ENCODE measurements at regions not wholly inside any gene's neighbourhood (a gene's known extent, or its start where the extent isn't known, plus 50 kb on each side); places are given as distances from the start of the nearest gene placed in this dataset.

DNA sequence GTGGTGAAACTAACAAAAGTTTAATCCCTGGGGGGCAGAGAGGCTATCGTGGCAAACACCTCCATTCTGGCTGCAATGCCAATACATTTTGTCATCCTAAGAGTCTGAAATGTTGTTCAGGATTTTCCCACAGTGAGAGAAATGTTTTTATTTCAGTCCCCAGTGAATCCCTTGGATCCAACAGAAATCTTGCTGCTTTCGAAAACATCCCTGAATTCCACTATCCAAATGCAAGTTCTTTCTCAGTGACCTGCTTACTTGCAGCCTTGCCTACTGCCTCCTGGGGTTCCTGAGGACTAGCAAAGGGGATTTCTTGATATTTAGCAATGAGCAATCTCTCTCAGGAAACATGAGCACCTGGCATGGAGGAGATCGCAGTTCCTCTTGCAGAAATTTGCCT lies 202.1 kb upstream of the IRX3 start:
- no peak overlapping the region for H3K4me3 ChIP-seq (ENCODE audit: low read length)
- H3K9me3 ChIP-seq (ENCODE audit: control insufficient read depth, low read depth, low read length), result no peaks in the 10 kb centered on the region
- H3K4me1 ChIP-seq (ENCODE audit: control insufficient read depth, low read depth, low read length), result peaks cover 7% of the 10 kb centered on the region
- no peak overlapping the region for H3K9ac ChIP-seq (ENCODE audit: low read length)
- no peaks in the 10 kb centered on the region for H3K27me3 ChIP-seq (ENCODE audit: control insufficient read depth, insufficient read depth, low read length)
- H3K36me3 ChIP-seq (ENCODE audit: control insufficient read depth, low read depth, low read length), result no peaks in the 10 kb centered on the region
- H3K27ac ChIP-seq (ENCODE audit: low read length), result no peak overlapping the region

DNA sequence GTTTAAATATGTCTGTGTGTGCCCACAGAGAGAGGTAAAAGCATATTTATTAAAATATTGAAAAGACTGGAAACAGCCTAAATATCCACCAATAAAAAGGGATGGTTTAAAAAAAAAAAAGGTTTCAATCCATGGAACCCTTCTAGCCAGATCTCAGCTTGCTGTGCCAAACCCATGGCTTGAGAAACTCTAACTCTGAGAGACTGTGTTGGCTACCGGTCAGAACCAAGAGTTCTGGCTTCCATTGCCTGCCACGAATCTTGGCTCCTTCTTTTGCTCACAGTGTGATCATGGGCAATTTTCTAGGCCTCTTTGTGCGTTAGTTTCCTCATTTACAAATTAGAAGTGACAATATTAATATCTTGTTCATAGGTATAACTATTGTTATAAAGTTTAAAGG lies 201.3 kb upstream of the IRX3 start:
- Histone ChIP-seq H3K9ac (ENCODE audit: low read length) (no peak overlapping the region), H3K27ac (ENCODE audit: low read length) (no peak overlapping the region), H3K9me3 (ENCODE audit: control insufficient read depth, low read depth, low read length) (no peaks in the 10 kb centered on the region), H3K36me3 (ENCODE audit: control insufficient read depth, low read depth, low read length) (no peaks in the 10 kb centered on the region), H3K4me3 (ENCODE audit: low read length) (no peak overlapping the region), H3K27me3 (ENCODE audit: control insufficient read depth, insufficient read depth, low read length) (no peaks in the 10 kb centered on the region), H3K4me1 (ENCODE audit: control insufficient read depth, low read depth, low read length) (peaks cover 7% of the 10 kb centered on the region)

DNA sequence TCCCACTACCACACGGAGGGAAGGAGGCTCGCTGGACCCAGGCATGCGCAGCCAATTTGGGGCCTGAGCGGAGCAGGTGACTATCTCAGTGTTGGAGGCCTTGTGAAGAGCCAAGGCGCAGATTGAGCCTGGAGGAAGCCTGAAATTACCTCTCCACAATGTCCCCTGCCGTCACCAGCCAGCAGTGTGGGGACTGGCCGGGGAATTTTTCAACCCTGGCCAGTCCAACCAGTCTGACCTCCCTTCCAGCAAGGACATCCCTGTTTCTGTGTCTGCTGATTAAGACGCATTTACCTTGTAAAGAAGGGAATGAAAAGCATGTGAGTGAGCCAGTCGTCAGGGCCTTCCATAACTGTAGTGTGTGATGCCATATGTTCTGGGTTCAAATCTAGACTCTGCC lies 198.1 kb upstream of the IRX3 start:
- Histone ChIP-seq H3K27ac (ENCODE audit: low read length) (no peak overlapping the region), H3K36me3 (ENCODE audit: control insufficient read depth, low read depth, low read length) (no peaks in the 10 kb centered on the region), H3K4me3 (ENCODE audit: low read length) (no peak overlapping the region), H3K4me1 (ENCODE audit: control insufficient read depth, low read depth, low read length) (peaks cover 7% of the 10 kb centered on the region), H3K27me3 (ENCODE audit: control insufficient read depth, insufficient read depth, low read length) (no peaks in the 10 kb centered on the region), H3K9me3 (ENCODE audit: control insufficient read depth, low read depth, low read length) (no peaks in the 10 kb centered on the region), H3K9ac (ENCODE audit: low read length) (no peak overlapping the region)

DNA sequence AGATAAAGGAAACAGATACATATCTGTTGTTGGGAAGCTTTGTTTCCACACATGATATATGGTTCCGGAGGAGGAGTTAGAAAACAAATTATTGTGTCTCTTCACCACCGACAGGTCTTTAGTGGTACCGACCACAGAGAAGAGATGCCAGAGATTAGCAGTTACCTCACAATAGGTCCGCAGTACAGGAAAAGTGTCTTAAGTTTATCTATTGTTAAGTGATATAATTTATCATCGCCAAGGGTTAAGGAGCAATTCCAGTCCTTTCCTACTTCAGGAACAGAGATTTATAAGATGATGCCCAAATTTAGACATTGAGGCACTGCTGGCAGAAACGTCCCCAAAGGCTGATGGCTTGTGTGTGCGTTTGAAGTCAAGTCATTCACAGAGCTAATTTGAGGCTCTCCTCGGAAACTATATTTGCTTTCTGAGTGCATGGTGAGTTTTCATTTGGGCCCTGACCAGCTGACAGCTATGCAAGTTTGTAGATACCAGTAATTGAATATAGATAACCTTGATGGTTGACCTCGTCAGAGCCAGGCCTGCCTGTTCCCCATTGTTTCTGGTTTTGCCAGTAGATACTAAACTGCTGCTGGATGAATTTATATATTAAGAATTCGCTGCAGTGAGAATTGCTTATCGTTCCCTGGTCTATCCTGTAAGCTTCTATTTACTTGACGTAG lies 196.4 kb upstream of the IRX3 start:
- no peak overlapping the region for H3K4me3 ChIP-seq (ENCODE audit: low read length)
- no peaks in the 10 kb centered on the region for H3K27me3 ChIP-seq (ENCODE audit: control insufficient read depth, insufficient read depth, low read length)
- H3K36me3 ChIP-seq (ENCODE audit: control insufficient read depth, low read depth, low read length), result no peaks in the 10 kb centered on the region
- H3K27ac ChIP-seq (ENCODE audit: low read length), result no peak overlapping the region
- no peaks in the 10 kb centered on the region for H3K9me3 ChIP-seq (ENCODE audit: control insufficient read depth, low read depth, low read length)
- H3K4me1 ChIP-seq (ENCODE audit: control insufficient read depth, low read depth, low read length), result no peaks in the 10 kb centered on the region
- no peak overlapping the region for H3K9ac ChIP-seq (ENCODE audit: low read length)

DNA sequence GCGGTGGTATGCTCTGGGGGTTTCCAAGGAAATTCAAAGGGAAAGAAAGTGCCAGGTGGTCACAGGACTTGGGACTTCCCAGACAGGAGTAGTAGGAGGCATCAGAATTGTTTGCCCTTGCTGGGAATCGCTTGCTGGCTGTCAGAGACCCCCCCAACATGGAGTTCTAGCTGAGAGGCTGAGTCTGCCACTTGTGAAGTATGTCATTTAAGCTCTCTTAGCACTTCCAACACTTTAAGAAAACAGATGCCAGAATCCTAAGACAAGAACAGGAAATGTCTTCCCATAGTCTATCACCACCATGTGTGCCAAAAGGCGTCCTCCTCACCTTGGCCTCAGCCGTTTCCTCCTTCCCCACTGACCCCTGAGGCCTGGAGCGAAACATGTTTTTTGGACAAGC lies 193.8 kb upstream of the IRX3 start:
- H3K27me3 ChIP-seq (ENCODE audit: control insufficient read depth, insufficient read depth, low read length), result no peaks in the 10 kb centered on the region
- no peak overlapping the region for H3K4me3 ChIP-seq (ENCODE audit: low read length)
- H3K9ac ChIP-seq (ENCODE audit: low read length), result no peak overlapping the region
- no peaks in the 10 kb centered on the region for H3K9me3 ChIP-seq (ENCODE audit: control insufficient read depth, low read depth, low read length)
- H3K4me1 ChIP-seq (ENCODE audit: control insufficient read depth, low read depth, low read length), result no peaks in the 10 kb centered on the region
- H3K36me3 ChIP-seq (ENCODE audit: control insufficient read depth, low read depth, low read length), result no peaks in the 10 kb centered on the region
- no peak overlapping the region for H3K27ac ChIP-seq (ENCODE audit: low read length)

DNA sequence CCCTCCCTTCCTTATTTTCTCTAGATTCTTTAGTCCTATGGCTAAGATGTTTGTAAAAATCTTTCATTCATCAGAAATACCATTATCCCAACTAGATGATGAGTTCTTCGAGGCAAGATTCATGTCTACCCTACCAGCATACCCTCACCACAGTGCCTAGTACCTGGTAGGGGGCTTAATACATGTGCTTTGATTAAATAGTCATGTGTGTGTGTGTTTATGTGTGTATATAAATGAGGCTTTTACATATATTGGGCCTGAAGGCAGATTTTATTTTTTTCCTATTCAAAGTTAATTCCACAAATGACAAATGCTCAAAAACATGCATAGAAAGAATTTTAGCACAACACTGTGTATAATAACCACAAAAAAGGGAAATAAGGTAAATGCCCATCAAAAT lies 193.0 kb upstream of the IRX3 start:
- Histone ChIP-seq H3K27me3 (ENCODE audit: control insufficient read depth, insufficient read depth, low read length) (no peaks in the 10 kb centered on the region), H3K4me1 (ENCODE audit: control insufficient read depth, low read depth, low read length) (no peaks in the 10 kb centered on the region), H3K4me3 (ENCODE audit: low read length) (no peak overlapping the region), H3K9me3 (ENCODE audit: control insufficient read depth, low read depth, low read length) (no peaks in the 10 kb centered on the region), H3K27ac (ENCODE audit: low read length) (no peak overlapping the region), H3K9ac (ENCODE audit: low read length) (no peak overlapping the region), H3K36me3 (ENCODE audit: control insufficient read depth, low read depth, low read length) (no peaks in the 10 kb centered on the region)

DNA sequence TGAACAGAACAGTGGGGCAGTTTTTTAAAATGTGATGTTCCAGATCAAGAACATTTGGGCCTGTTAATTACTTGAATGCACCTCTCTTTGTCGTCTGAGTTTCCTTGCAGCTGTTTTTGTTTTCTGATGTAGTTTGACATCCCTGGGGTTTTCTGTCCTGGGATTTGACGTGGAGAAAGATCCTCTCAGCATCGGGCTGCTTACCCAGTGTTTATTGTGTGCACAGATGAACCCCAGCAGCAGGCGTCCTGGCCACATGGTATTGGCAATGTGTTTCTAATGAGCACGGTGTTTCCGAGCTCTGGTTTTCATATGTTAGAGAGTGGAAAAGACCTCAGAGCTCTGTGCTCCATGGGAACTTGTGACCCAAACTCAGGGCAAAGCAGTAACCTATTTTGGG lies 191.1 kb upstream of the IRX3 start:
- no peak overlapping the region for H3K27ac ChIP-seq (ENCODE audit: low read length)
- no peaks in the 10 kb centered on the region for H3K4me1 ChIP-seq (ENCODE audit: control insufficient read depth, low read depth, low read length)
- no peaks in the 10 kb centered on the region for H3K36me3 ChIP-seq (ENCODE audit: control insufficient read depth, low read depth, low read length)
- H3K27me3 ChIP-seq (ENCODE audit: control insufficient read depth, insufficient read depth, low read length), result no peaks in the 10 kb centered on the region
- H3K9me3 ChIP-seq (ENCODE audit: control insufficient read depth, low read depth, low read length), result no peaks in the 10 kb centered on the region
- H3K4me3 ChIP-seq (ENCODE audit: low read length), result no peak overlapping the region
- H3K9ac ChIP-seq (ENCODE audit: low read length), result no peak overlapping the region

DNA sequence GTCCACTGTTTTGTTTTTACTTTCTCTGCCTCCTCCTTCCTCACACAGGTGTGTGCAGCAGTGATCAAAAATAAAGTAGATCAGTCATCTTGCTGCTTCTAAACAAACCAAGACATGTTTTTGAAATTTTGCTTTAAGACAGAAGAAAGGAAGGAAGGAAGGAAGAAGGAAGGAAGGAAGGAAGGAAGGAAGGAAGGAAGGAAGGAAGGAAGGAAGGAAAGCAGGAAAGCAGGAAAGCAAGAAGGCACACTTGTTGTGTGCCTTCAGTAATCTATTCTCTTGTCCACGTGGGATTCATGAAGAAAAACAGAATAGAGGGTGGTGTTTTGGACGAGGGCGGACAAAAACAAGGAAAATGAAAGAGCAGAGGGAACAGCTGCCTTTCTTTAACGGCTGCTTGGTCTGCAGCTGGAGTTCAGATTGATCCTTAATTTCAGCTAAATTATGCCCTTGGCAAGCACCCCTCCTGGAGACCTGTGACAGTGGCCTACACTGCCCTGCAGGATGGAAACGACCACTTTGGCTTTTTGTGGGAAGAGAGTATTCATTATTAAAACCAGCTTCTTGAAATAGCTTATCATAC lies 188.5 kb upstream of the IRX3 start:
- H3K4me3 ChIP-seq (ENCODE audit: low read length), result no peak overlapping the region
- H3K27ac ChIP-seq (ENCODE audit: low read length), result no peak overlapping the region
- no peaks in the 10 kb centered on the region for H3K9me3 ChIP-seq (ENCODE audit: control insufficient read depth, low read depth, low read length)
- H3K27me3 ChIP-seq (ENCODE audit: control insufficient read depth, insufficient read depth, low read length), result no peaks in the 10 kb centered on the region
- no peaks in the 10 kb centered on the region for H3K4me1 ChIP-seq (ENCODE audit: control insufficient read depth, low read depth, low read length)
- H3K36me3 ChIP-seq (ENCODE audit: control insufficient read depth, low read depth, low read length), result no peaks in the 10 kb centered on the region
- H3K9ac ChIP-seq (ENCODE audit: low read length), result no peak overlapping the region

DNA sequence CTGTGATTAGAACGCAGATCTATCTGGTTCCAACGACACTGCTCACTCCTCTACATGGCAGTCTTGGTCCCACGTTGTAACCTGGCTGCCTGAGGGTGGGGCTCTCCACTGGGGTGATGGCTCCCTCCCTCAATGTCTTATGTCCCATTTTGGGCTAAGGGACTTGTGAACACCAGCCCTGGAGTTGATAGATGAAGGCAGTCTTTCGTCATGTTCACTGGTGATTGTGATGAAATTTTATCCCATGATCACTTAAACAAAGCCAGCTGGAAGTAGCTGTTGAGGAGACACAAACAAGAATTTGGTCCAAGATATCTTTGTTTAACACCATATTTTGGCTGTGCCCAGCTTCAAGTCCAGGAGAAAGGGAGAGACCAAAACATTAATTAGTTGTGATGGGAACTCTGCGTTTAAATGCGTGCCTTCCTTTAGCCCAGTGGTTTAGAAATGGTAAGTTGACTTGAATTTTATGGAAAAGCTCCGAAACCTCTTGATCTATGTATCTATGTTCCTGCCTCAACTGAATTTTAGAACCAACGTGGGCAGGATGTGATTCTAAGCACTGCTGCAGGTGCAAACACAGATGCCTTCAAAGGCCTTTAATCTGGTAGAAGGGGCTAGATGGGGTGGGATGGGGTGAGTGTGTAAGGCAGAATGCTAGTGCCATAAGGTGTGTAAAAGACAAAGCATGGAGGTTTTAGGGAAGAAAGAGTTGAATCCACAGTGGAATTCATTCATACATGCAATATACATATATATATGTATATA lies 186.8 kb upstream of the IRX3 start:
- no peaks in the 10 kb centered on the region for H3K27me3 ChIP-seq (ENCODE audit: control insufficient read depth, insufficient read depth, low read length)
- no peak overlapping the region for H3K4me3 ChIP-seq (ENCODE audit: low read length)
- H3K4me1 ChIP-seq (ENCODE audit: control insufficient read depth, low read depth, low read length), result no peaks in the 10 kb centered on the region
- no peak overlapping the region for H3K27ac ChIP-seq (ENCODE audit: low read length)
- no peaks in the 10 kb centered on the region for H3K36me3 ChIP-seq (ENCODE audit: control insufficient read depth, low read depth, low read length)
- no peaks in the 10 kb centered on the region for H3K9me3 ChIP-seq (ENCODE audit: control insufficient read depth, low read depth, low read length)
- H3K9ac ChIP-seq (ENCODE audit: low read length), result no peak overlapping the region

DNA sequence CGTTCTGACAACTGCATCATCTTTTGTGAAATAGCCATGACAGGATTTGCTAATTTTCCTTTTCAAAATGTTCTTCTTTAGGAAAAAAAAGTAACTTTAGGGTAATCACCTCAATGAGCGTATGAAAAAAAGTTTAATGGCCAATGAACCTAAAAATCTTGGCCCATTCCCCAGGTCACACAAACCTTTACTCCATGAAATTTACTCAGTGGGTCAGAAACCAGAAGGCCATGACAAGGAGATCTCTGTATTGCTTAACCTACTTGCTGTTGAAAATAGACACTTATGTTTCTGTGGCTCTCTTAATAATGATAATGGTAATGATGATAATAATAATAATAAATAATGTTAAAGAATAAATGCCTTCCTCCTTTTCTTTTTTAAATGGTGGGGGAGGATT lies 180.8 kb upstream of the IRX3 start:
- Histone ChIP-seq H3K4me3 (ENCODE audit: low read length) (no peak overlapping the region), H3K36me3 (ENCODE audit: control insufficient read depth, low read depth, low read length) (no peaks in the 10 kb centered on the region), H3K27me3 (ENCODE audit: control insufficient read depth, insufficient read depth, low read length) (no peaks in the 10 kb centered on the region), H3K9me3 (ENCODE audit: control insufficient read depth, low read depth, low read length) (no peaks in the 10 kb centered on the region), H3K27ac (ENCODE audit: low read length) (no peak overlapping the region), H3K4me1 (ENCODE audit: control insufficient read depth, low read depth, low read length) (no peaks in the 10 kb centered on the region), H3K9ac (ENCODE audit: low read length) (no peak overlapping the region)

DNA sequence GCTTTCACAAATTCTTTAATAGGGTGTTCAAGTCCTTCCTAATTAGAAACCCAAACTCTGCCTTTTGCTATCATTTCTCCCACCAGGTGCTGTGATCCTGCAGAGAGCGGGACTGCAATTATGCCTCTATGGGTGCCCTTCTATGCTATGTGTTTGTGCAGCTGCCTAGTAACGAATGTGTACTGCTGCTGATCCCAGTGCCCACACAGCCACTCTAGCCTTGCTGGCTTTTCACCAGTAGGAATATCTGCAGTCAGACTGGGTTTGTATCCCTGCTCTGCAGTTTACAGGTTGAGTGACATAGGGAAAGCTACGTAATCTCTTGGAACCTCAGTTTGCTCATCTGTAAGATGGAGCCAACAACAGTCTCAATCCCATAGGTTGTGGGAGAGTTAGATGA lies 179.6 kb upstream of the IRX3 start:
- Histone ChIP-seq H3K27me3 (ENCODE audit: control insufficient read depth, insufficient read depth, low read length) (no peaks in the 10 kb centered on the region), H3K4me3 (ENCODE audit: low read length) (no peak overlapping the region), H3K9ac (ENCODE audit: low read length) (no peak overlapping the region), H3K27ac (ENCODE audit: low read length) (no peak overlapping the region), H3K4me1 (ENCODE audit: control insufficient read depth, low read depth, low read length) (peaks cover 8% of the 10 kb centered on the region), H3K9me3 (ENCODE audit: control insufficient read depth, low read depth, low read length) (no peaks in the 10 kb centered on the region), H3K36me3 (ENCODE audit: control insufficient read depth, low read depth, low read length) (no peaks in the 10 kb centered on the region)

DNA sequence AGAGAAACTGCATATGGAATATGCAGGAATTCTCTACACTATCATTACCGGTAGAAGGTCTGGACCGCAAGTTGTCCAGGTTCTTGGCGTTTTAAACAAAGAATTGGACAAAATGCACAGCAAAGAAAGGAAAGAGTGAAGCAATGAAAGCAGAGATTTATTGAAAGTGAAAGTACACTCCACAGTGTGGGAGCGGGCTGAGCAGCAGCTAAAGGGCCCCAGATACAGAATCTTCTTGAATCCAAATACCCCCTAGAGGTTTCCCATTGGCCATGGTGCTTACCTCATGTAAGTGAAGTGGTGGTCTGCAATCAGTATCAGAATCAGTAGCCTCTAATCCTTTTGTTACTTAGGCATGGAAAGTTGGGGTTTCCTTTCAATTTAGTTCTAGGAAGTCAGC lies 178.5 kb upstream of the IRX3 start:
- H3K4me3 ChIP-seq (ENCODE audit: low read length), result no peak overlapping the region
- H3K9ac ChIP-seq (ENCODE audit: low read length), result no peak overlapping the region
- no peaks in the 10 kb centered on the region for H3K9me3 ChIP-seq (ENCODE audit: control insufficient read depth, low read depth, low read length)
- no peaks in the 10 kb centered on the region for H3K27me3 ChIP-seq (ENCODE audit: control insufficient read depth, insufficient read depth, low read length)
- peaks cover 16% of the 10 kb centered on the region for H3K4me1 ChIP-seq (ENCODE audit: control insufficient read depth, low read depth, low read length)
- no peak overlapping the region for H3K27ac ChIP-seq (ENCODE audit: low read length)
- no peaks in the 10 kb centered on the region for H3K36me3 ChIP-seq (ENCODE audit: control insufficient read depth, low read depth, low read length)

All from iPS-18a (cell line).